LNCaP clone FGC (cell line): ENCODE measurements at regions not wholly inside any gene's neighbourhood (a gene's known extent, or its start where the extent isn't known, plus 50 kb on each side); places are given as distances from the start of the nearest gene placed in this dataset.
"Not testable (repeated sequence)": the region's sequence is repeated elsewhere in the genome, so short reads cannot be mapped to it uniquely, and the experiment has no call there.

Experiments
- DNase-seq: peaks from one replicate; pipeline ENCODE4 v3.0.0-alpha.2; 2011; ENCODE audit warnings: low read depth
- H3K4me3 ChIP-seq: 2 replicates; pipeline ENCODE4 v1.5.1; 2011; ENCODE audit warnings: mild to moderate bottlenecking, low read depth, low read length, control low read depth
- CTCF ChIP-seq: IDR thresholded peaks from 2 replicates; pipeline ENCODE4 v1.5.1; 2012; ENCODE audit warnings: mild to moderate bottlenecking; ENCODE audit not compliant: control insufficient read depth, insufficient read depth; ENCODE audit errors: extremely low read depth

DNA sequence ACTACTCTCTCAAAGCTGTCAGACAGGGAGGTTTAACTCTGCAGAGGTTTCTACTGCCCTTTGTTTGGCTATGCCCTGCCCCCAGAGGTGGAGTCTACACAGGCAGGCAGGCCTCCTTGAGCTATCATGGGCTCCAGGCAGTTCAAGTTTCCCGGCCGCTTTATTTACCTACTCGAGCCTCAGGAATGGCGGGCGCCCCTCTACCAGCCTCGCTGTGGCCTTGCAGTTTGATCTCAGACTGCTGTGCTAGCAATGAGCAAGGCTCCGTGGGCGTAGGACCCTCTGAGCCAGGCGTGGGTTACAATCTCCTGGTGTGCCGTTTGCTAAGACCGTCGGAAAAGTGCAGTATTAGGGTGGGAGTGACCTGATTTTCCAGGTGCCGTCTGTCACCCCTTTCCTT lies 124.3 kb downstream of the PTCHD1 start:
- not testable (repeated sequence) for DNase-seq, H3K4me3 ChIP-seq

- no peak for DNase-seq
- no peak overlapping the region for H3K4me3 ChIP-seq
- TF ChIP-seq CTCF: no peak
Measured at GRCh38 chrX:23465105-23465791, 130.6 kb downstream of the PTCHD1 start.

GRCh38 chrX:23465985-23466384 lies 131.3 kb downstream of the PTCHD1 start:
- H3K4me3 ChIP-seq: no peak overlapping the region
- no peak for TF ChIP-seq CTCF
- DNase-seq: no peak

- TF ChIP-seq CTCF: no peak
- H3K4me3 ChIP-seq: no peak overlapping the region
Measured at GRCh38 chrX:23478056-23478455, 143.4 kb downstream of the PTCHD1 start.

DNA sequence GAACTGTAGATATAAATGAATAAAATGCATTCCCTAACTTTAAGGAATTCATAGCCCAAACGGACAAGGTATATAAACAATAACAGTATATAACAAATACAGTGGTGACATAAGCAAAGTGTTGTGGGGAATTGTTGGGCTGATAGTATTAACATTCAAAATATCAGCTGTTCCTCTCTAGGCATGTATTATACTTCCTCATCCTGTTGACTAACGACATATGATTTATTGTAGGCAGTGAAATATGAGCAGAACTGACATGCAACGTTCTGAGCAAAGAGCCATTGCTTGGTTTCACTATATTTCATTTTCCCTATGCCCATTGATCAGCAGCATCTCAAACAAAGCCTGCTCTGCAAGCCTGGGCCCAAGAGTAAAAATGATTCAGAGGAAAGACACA lies 143.9 kb downstream of the PTCHD1 start:
- no peak for TF ChIP-seq CTCF
- no peak for DNase-seq
- H3K4me3 ChIP-seq: no peak overlapping the region

More at GRCh38 chrX:23478056-23478455, 143.4 kb downstream of the PTCHD1 start:
- DNase-seq: no peak

DNA sequence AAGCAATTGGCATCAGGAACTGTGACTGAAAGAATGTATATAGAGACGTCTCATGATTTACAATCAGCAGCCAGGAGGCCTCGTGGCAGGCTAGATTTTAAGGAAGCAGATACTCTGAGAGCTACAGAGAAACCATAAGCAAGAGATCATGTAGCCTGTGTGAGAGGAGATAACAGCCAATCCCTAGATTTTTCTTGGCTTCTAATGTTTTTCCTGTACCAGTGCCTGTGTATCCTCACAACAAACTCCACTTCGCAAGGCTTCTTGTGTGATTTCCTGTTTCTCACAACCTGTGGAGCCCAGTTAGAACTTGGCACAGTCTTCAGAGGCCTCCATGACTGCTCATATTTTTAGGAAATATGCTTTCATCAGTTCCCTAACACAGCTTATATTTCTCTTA lies 147.9 kb downstream of the PTCHD1 start:
- DNase-seq: no peak
- H3K4me3 ChIP-seq: no peak overlapping the region
- TF ChIP-seq CTCF: no peak

DNA sequence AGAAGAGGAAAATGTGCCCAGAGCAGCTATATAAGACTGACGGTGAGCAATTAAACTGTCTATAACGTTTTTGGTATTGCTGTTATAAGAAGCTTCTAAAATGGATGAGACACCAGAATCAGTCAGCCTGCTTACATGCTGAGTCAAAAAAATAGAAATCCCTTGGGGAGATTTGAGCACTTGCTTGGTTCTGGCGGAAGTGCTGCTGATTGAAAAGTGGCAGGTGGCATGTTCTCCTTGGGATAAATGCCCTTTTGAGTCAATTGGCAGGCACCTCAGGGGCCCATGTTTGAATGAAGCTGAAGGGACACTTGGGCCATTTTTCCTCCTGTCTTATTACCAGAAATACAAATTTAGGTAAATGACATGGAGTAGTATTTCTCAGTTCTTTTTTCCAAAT lies 148.7 kb downstream of the PTCHD1 start:
- no peak for DNase-seq
- H3K4me3 ChIP-seq: no peak overlapping the region
- TF ChIP-seq CTCF: no peak
